ENCODE measurements at regions not wholly inside any gene's neighbourhood (a gene's known extent, or its start where the extent isn't known, plus 50 kb on each side); places are given as distances from the start of the nearest gene placed in this dataset.
"Not testable (repeated sequence)": the region's sequence is repeated elsewhere in the genome, so short reads cannot be mapped to it uniquely, and the experiment has no call there.

DNA sequence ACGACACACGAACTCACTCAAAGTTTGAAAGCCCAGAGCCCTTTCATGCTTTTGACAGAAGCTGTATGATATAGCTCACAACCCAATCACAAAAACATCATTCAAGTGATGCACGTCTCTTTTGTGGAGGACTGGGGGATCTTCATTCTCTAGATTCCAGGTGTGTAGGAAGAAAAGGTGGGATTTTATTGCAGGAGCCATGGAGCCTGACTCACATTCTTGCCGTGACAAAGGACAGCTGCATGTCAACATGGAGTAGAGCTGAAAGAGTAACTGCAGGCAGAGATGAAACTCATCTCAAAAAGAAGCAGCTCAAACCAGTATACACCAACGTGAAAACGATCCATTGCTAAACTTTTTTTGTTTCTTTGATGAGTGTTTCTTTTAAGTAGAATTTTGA lies 50.9 kb upstream of the PDE1A start:
- H3K4me3 ChIP-seq (ENCODE audit: insufficient read depth, low read depth, low read length): no peak overlapping the region
- no peak overlapping the region for H3K27ac ChIP-seq (ENCODE audit: insufficient read depth, low read depth, low read length, poor library complexity, severe bottlenecking)
- H3K36me3 ChIP-seq (ENCODE audit: control insufficient read depth, insufficient read depth, low read length): no peaks in the 10 kb centered on the region
- WGBS, 2 experiments: 76 to 79% methylated on average over 4 to 6 of the region's 6 CpGs
- no peaks in the 10 kb centered on the region for H3K27me3 ChIP-seq (ENCODE audit: control insufficient read depth, insufficient read depth, low read length, poor library complexity, severe bottlenecking)
- H3K9me3 ChIP-seq (ENCODE audit: control insufficient read depth, low read length): no peaks in the 10 kb centered on the region
- no peaks in the 10 kb centered on the region for H3K4me1 ChIP-seq (ENCODE audit: control insufficient read depth, insufficient read depth, low read length)

DNA sequence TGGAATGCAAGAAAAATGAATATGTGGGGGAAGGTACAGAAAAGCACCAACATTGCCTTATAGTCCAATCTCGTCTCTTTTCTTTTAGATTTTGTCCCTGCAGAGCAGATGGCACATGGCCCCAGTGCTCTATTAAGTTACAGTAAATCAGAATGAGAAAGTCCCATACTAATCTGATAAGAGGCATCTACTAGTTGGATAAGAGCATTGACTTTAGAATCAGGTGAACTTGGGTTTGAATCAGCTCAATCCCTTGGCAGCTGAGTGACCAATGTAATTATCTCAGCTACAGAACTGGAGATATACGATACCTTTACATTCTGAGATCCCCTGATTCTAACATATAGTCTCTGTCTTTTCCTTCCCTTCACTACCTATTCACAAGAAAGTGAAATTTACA lies 54.8 kb upstream of the PDE1A start:
- H3K4me1 ChIP-seq (ENCODE audit: control insufficient read depth, insufficient read depth, low read length): no peaks in the 10 kb centered on the region
- H3K27ac ChIP-seq (ENCODE audit: insufficient read depth, low read depth, low read length, poor library complexity, severe bottlenecking): no peak overlapping the region
- H3K9me3 ChIP-seq (ENCODE audit: control insufficient read depth, low read length): no peaks in the 10 kb centered on the region
- no peaks in the 10 kb centered on the region for H3K27me3 ChIP-seq (ENCODE audit: control insufficient read depth, insufficient read depth, low read length, poor library complexity, severe bottlenecking)
- H3K36me3 ChIP-seq (ENCODE audit: control insufficient read depth, insufficient read depth, low read length): no peaks in the 10 kb centered on the region
- WGBS, 2 experiments: 89 to 98% methylated on average over 2 of the region's 2 CpGs
- H3K4me3 ChIP-seq (ENCODE audit: insufficient read depth, low read depth, low read length): no peak overlapping the region

DNA sequence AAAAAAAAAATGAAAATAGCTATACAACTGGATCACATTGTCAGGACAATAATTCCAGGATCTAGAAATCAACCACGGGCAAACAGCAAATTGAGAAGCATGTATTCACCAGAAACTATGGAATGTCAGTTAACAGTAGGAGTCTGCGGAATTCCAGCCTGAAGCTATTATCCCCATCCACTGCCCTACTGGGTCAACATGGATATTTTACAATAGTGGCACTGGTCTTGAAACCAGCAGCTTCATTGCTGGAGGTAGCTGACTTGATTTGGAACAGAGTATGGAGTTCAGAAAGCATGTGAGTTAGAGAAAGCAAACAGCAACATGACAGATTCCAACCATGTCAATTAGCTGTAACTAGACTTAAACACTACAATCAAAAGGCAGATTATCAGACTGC lies 55.7 kb upstream of the PDE1A start:
- H3K9me3 ChIP-seq (ENCODE audit: control insufficient read depth, low read length): no peaks in the 10 kb centered on the region
- no peaks in the 10 kb centered on the region for H3K27me3 ChIP-seq (ENCODE audit: control insufficient read depth, insufficient read depth, low read length, poor library complexity, severe bottlenecking)
- no peaks in the 10 kb centered on the region for H3K4me1 ChIP-seq (ENCODE audit: control insufficient read depth, insufficient read depth, low read length)
- H3K36me3 ChIP-seq (ENCODE audit: control insufficient read depth, insufficient read depth, low read length): no peaks in the 10 kb centered on the region
- H3K4me3 ChIP-seq (ENCODE audit: insufficient read depth, low read depth, low read length): no peak overlapping the region
- no peak overlapping the region for H3K27ac ChIP-seq (ENCODE audit: insufficient read depth, low read depth, low read length, poor library complexity, severe bottlenecking)
- 77 to 94% methylated on average over 2 of the region's 2 CpGs for WGBS, 2 experiments

DNA sequence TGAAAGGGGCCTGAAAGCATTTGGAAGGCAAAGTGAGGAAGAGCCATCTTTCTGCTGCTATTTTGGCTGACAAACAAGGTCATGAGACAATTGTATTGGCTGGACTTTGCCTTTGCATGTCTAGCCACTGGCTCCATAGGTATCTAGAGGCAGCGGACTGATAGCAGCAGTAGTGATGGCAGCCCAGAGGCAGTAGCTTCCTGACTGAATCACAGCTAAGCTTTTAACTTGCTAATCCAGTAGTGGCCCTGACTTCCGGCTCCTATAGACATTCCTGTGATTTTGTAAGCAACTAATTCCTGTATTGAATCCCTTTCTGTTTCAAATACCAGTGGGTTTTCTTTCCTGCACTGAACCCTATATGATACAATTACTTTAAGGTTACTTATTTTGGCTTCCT lies 69.8 kb upstream of the PDE1A start:
- Histone ChIP-seq H3K27ac (ENCODE audit: insufficient read depth, low read depth, low read length, poor library complexity, severe bottlenecking) (no peak overlapping the region), H3K36me3 (ENCODE audit: control insufficient read depth, insufficient read depth, low read length) (no peaks in the 10 kb centered on the region), H3K9me3 (ENCODE audit: control insufficient read depth, low read length) (no peaks in the 10 kb centered on the region), H3K4me1 (ENCODE audit: control insufficient read depth, insufficient read depth, low read length) (no peaks in the 10 kb centered on the region), H3K27me3 (ENCODE audit: control insufficient read depth, insufficient read depth, low read length, poor library complexity, severe bottlenecking) (no peaks in the 10 kb centered on the region), H3K4me3 (ENCODE audit: insufficient read depth, low read depth, low read length) (no peak overlapping the region)
- 88 to 90% methylated on average over 2 of the region's 2 CpGs for WGBS, 2 experiments

DNA sequence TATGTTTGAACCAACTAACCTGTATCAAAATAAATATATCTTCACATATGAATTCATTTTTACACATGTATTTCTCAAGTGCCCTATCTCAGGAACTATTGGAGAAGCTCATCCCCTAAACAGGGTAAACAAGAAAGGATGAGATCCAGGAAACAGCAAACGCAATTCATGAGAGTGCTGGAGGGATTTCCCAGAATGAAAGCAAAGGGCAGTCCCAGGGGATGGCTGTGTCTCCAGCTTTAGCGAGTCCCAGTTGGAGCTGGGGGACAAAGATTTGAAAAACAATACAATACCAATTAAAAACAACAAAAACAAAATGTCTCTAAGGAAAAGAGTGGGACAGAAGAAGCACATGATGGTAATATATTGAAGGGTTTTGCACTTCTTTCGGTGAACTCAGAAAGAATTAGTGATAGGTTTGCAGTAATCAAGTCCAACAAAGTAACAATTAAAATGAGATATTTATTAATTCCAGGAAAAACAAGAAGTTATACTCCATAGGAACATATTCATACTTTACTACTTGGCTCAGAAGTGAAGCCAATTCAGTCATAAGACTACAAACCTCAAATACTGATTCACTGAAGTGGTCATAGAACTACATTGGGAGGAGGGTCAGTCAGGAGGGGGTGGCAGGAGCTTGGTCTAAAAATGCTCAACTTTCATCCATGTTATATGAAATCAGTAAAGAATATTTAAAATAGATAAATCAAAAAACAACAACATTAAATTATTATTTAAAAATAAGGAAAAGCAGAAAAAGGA lies 73.1 kb upstream of the PDE1A start:
- Histone ChIP-seq H3K27ac (ENCODE audit: insufficient read depth, low read depth, low read length, poor library complexity, severe bottlenecking) (no peak overlapping the region), H3K4me1 (ENCODE audit: control insufficient read depth, insufficient read depth, low read length) (peaks cover 4% of the 10 kb centered on the region), H3K9me3 (ENCODE audit: control insufficient read depth, low read length) (no peaks in the 10 kb centered on the region), H3K27me3 (ENCODE audit: control insufficient read depth, insufficient read depth, low read length, poor library complexity, severe bottlenecking) (no peaks in the 10 kb centered on the region), H3K4me3 (ENCODE audit: insufficient read depth, low read depth, low read length) (no peak overlapping the region), H3K36me3 (ENCODE audit: control insufficient read depth, insufficient read depth, low read length) (no peaks in the 10 kb centered on the region)
- 33 to 58% methylated on average over 2 to 3 of the region's 3 CpGs for WGBS, 2 experiments

DNA sequence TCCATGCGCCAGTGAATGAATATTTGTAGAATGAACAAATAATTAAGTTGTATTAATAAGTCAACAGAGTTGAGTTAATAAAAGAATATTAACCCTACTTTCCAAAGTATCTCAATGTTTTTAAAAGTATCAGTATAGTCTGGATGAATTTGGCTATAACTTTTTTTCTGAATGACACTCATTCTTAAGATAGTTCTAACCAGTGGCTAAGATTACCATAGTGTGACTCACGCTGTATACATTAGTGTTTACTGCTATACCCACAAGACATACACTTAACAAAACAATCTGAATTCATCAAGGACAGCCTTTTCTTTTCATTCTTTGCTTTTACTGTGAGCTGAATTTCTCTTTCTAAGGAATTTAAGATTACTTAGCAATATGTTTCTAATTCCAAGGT lies 77.0 kb upstream of the PDE1A start:
- H3K27ac ChIP-seq (ENCODE audit: insufficient read depth, low read depth, low read length, poor library complexity, severe bottlenecking): no peak overlapping the region
- no peaks in the 10 kb centered on the region for H3K27me3 ChIP-seq (ENCODE audit: control insufficient read depth, insufficient read depth, low read length, poor library complexity, severe bottlenecking)
- no peaks in the 10 kb centered on the region for H3K9me3 ChIP-seq (ENCODE audit: control insufficient read depth, low read length)
- WGBS, 2 experiments: 94 to 100% methylated on average over 1 to 2 of the region's 2 CpGs
- no peaks in the 10 kb centered on the region for H3K36me3 ChIP-seq (ENCODE audit: control insufficient read depth, insufficient read depth, low read length)
- peaks cover 12% of the 10 kb centered on the region for H3K4me1 ChIP-seq (ENCODE audit: control insufficient read depth, insufficient read depth, low read length)
- no peak overlapping the region for H3K4me3 ChIP-seq (ENCODE audit: insufficient read depth, low read depth, low read length)

DNA sequence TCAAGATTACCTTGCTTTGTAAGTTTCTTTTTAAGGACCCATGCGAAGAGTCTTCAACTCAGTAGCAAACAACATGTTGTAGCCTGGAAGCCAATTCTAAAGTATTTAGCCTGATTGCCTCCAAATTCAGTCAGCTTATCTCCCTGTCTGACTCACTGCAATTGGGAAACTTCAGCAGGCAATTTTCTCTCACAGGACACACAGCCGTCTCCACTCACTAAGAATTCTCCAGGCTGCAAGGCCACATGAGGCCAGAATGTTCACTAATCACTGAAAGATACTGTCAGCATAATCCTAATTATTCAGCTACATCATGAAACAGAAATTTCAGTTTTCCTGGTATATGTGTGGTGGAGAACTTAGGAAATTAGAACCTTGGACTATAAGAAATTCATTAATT lies 78.1 kb upstream of the PDE1A start:
- peaks cover 12% of the 10 kb centered on the region for H3K4me1 ChIP-seq (ENCODE audit: control insufficient read depth, insufficient read depth, low read length)
- no peak overlapping the region for H3K27ac ChIP-seq (ENCODE audit: insufficient read depth, low read depth, low read length, poor library complexity, severe bottlenecking)
- 89 to 98% methylated on average over 2 of the region's 2 CpGs for WGBS, 2 experiments
- H3K27me3 ChIP-seq (ENCODE audit: control insufficient read depth, insufficient read depth, low read length, poor library complexity, severe bottlenecking): no peaks in the 10 kb centered on the region
- no peak overlapping the region for H3K4me3 ChIP-seq (ENCODE audit: insufficient read depth, low read depth, low read length)
- H3K9me3 ChIP-seq (ENCODE audit: control insufficient read depth, low read length): no peaks in the 10 kb centered on the region
- H3K36me3 ChIP-seq (ENCODE audit: control insufficient read depth, insufficient read depth, low read length): no peaks in the 10 kb centered on the region

DNA sequence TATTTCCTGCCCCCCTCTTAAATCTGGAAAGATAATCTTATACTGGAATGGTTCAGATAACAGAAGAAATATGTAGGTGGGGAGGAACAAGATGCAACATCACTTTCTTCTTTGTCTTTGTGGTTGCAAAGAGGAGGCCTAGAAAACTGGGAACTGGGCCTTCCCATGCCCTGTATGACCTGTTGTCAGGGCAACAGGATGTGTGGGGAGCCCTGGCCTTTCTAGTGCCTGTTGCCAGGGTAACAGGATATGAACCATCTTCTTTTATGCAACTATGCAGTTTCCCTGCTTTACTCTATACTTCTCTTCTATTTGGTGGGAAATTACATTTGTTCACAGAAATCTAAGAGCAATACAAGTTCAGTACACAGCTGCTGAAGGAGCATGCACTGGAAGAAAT lies 79.8 kb upstream of the PDE1A start:
- Histone ChIP-seq H3K27ac (ENCODE audit: insufficient read depth, low read depth, low read length, poor library complexity, severe bottlenecking) (peak overlapping the region; percentile 74), H3K36me3 (ENCODE audit: control insufficient read depth, insufficient read depth, low read length) (no peaks in the 10 kb centered on the region), H3K9me3 (ENCODE audit: control insufficient read depth, low read length) (no peaks in the 10 kb centered on the region), H3K4me3 (ENCODE audit: insufficient read depth, low read depth, low read length) (no peak overlapping the region), H3K4me1 (ENCODE audit: control insufficient read depth, insufficient read depth, low read length) (peaks cover 12% of the 10 kb centered on the region), H3K27me3 (ENCODE audit: control insufficient read depth, insufficient read depth, low read length, poor library complexity, severe bottlenecking) (no peaks in the 10 kb centered on the region)

DNA sequence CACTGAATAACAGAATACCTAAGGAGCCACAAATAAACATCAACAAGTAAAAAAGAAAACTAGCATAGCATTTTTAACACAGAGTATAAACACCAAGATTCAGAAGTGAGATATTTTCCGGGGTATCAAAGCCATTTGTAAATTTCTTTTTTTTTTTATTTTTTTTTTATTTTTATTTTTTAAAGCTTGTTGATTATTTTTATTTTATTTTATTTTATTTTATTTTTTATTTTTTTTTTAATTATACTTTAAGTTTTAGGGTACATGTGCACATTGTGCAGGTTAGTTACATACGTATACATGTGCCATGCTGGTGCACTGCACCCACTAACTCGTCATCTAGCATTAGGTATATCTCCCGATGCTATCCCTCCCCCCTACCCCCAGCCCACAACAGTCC lies 81.7 kb upstream of the PDE1A start:
- no CpG with 5 or more reads among the region's 4 CpGs for WGBS, 2 experiments
- H3K9me3 ChIP-seq (ENCODE audit: control insufficient read depth, low read length); H3K4me1 ChIP-seq (ENCODE audit: control insufficient read depth, insufficient read depth, low read length); H3K27me3 ChIP-seq (ENCODE audit: control insufficient read depth, insufficient read depth, low read length, poor library complexity, severe bottlenecking); H3K4me3 ChIP-seq (ENCODE audit: insufficient read depth, low read depth, low read length); H3K27ac ChIP-seq (ENCODE audit: insufficient read depth, low read depth, low read length, poor library complexity, severe bottlenecking); H3K36me3 ChIP-seq (ENCODE audit: control insufficient read depth, insufficient read depth, low read length): not testable (repeated sequence)

DNA sequence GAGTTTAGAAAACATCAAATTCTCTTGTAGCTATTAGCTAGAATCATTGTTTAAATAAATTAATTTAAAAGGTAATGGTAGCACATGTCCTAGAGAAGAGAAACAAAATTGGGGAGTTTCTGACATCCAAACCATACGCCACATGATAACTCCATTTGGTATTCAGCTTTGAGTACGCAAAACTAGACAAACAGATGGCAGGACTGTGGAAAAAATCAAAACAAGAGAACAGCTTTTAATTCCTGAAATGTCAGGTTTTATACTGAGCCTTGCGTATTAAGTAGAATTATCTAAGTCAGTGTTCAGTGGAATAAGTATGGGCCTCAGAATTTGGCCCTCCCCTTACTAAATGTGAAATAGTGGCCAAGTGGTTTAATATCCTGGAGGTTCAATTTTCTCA lies 82.4 kb upstream of the PDE1A start:
- Histone ChIP-seq H3K27ac (ENCODE audit: insufficient read depth, low read depth, low read length, poor library complexity, severe bottlenecking) (no peak overlapping the region), H3K27me3 (ENCODE audit: control insufficient read depth, insufficient read depth, low read length, poor library complexity, severe bottlenecking) (no peaks in the 10 kb centered on the region), H3K9me3 (ENCODE audit: control insufficient read depth, low read length) (no peaks in the 10 kb centered on the region), H3K4me3 (ENCODE audit: insufficient read depth, low read depth, low read length) (no peak overlapping the region), H3K4me1 (ENCODE audit: control insufficient read depth, insufficient read depth, low read length) (peaks cover 8% of the 10 kb centered on the region), H3K36me3 (ENCODE audit: control insufficient read depth, insufficient read depth, low read length) (no peaks in the 10 kb centered on the region)
- 95% methylated on average over 3 of the region's 3 CpGs for WGBS, 2 experiments

Data from ectodermal cell (in vitro differentiated cells).